ENCODE measurements at regions not wholly inside any gene's neighbourhood (a gene's known extent, or its start where the extent isn't known, plus 50 kb on each side); places are given as distances from the start of the nearest gene placed in this dataset.

DNA sequence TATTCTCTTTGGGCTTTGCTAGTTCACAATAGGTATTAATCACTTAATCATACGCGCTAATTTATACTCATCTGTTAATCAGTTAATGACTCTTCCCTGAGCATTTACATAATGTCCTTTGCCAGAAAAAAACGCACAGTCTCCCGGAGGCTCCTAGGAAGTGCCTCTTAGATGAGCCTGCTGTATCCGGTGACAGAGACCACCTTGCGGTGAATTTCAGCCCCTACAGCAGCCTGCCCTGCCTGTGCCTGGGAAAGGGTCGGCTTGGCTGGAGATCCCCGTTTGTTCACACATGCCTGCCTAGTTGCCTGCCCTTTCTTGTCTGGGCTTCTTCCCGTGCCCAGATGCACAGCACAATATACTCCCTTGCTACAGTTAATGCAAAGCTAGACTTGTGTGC, 152.9 kb downstream of the ZBTB18 start:
- peaks cover 0 to 3% (median 0%) of the 10 kb centered on the region in 7 donors for H3K9me3 Mint-ChIP-seq
- peaks cover 0 to 3% (median 0%) of the 10 kb centered on the region in 3 donors for H3K27me3 Mint-ChIP-seq (ENCODE audit: low read depth in 3 of 3)
- no peak overlapping the region for H3K27ac ChIP-seq (ENCODE audit: low read depth in 1 of 2, low read length in 2 of 2)
- no peak overlapping the region for H3K4me2 ChIP-seq (replicated peaks; ENCODE audit: extremely low read depth, low read length, poor library complexity, severe bottlenecking)
- 90% methylated on average over 8 of the region's 9 CpGs for WGBS (ENCODE audit: insufficient coverage)
- H4K20me1 ChIP-seq (ENCODE audit: insufficient read depth, low read length): no peaks in the 10 kb centered on the region
- no peaks in the 10 kb centered on the region for H3K36me3 ChIP-seq (replicated peaks in 1 of 2; ENCODE audit: control insufficient read depth in 1 of 2, insufficient read depth in 2 of 2, low read length in 2 of 2)
- intact Hi-C loops (cut with micrococcal nuclease): no loop called here
- no peak overlapping the region for H3K4me3 Mint-ChIP-seq
- no peak overlapping the region for H3K9ac ChIP-seq (ENCODE audit: insufficient read depth, low read length, poor library complexity, severe bottlenecking)
- no peaks in the 10 kb centered on the region for H3K4me1 Mint-ChIP-seq
- TF ChIP-seq, protein P1, sequence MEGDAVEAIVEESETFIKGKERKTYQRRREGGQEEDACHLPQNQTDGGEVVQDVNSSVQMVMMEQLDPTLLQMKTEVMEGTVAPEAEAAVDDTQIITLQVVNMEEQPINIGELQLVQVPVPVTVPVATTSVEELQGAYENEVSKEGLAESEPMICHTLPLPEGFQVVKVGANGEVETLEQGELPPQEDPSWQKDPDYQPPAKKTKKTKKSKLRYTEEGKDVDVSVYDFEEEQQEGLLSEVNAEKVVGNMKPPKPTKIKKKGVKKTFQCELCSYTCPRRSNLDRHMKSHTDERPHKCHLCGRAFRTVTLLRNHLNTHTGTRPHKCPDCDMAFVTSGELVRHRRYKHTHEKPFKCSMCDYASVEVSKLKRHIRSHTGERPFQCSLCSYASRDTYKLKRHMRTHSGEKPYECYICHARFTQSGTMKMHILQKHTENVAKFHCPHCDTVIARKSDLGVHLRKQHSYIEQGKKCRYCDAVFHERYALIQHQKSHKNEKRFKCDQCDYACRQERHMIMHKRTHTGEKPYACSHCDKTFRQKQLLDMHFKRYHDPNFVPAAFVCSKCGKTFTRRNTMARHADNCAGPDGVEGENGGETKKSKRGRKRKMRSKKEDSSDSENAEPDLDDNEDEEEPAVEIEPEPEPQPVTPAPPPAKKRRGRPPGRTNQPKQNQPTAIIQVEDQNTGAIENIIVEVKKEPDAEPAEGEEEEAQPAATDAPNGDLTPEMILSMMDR (IDR thresholded peaks at IDR 0.05): no peak
- no peaks in the 10 kb centered on the region for H3K27me3 ChIP-seq (ENCODE audit: control insufficient read depth in 2 of 2, insufficient read depth in 2 of 2, low read length in 2 of 2)
- no peaks in the 10 kb centered on the region for H3K4me1 ChIP-seq (ENCODE audit: control insufficient read depth in 1 of 2, insufficient read depth in 2 of 2, low read length in 2 of 2)
- no peaks in the 10 kb centered on the region for H3K36me3 Mint-ChIP-seq
- H3K79me2 ChIP-seq (ENCODE audit: insufficient read depth, low read length): no peaks in the 10 kb centered on the region
- no peak overlapping the region for H3K4me3 ChIP-seq (replicated peaks in 1 of 3; ENCODE audit: low read depth in 2 of 3, low read length in 3 of 3)
- H3K9me3 ChIP-seq (replicated peaks in 1 of 2; ENCODE audit: control insufficient read depth in 1 of 2, insufficient read depth in 1 of 2, low read length in 2 of 2): no peaks in the 10 kb centered on the region
- peak overlapping the region in 1 of 7 donors; percentile 55 for H3K27ac Mint-ChIP-seq
- DNase-seq: no peak
- H2AFZ ChIP-seq (ENCODE audit: insufficient read depth, low read depth, low read length, poor library complexity, severe bottlenecking): no peak overlapping the region

DNA sequence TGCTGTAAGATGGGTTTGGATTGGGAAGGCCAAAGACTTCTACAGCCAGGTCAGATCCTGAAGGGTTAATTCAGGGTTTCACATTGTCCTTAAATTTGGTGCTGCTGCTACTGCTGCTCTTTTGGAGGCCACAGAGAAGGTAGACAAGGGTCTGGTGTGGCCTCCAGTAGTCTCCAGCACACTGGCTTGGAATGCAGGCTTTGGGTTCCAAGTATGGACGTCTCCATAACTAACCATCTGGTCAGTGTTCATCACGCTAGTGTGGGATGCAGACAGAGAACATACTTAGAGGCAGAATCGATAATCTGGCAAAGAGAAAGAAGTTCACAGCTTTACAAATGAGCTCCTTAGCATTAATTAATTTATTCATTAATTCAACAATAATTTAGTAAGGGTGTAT, 154.1 kb downstream of the ZBTB18 start:
- peaks cover 0 to 6% (median 0%) of the 10 kb centered on the region in 3 donors for H3K27me3 Mint-ChIP-seq (ENCODE audit: low read depth in 3 of 3)
- H3K27ac Mint-ChIP-seq: no peak overlapping the region
- DNase-seq: no peak
- H3K4me3 Mint-ChIP-seq: no peak overlapping the region
- peaks cover 7% of the 10 kb centered on the region for H3K4me1 Mint-ChIP-seq
- Histone ChIP-seq H3K9ac (ENCODE audit: insufficient read depth, low read length, poor library complexity, severe bottlenecking) (no peak overlapping the region), H3K27me3 (ENCODE audit: control insufficient read depth in 2 of 2, insufficient read depth in 2 of 2, low read length in 2 of 2) (no peaks in the 10 kb centered on the region), H3K36me3 (replicated peaks in 1 of 2; ENCODE audit: control insufficient read depth in 1 of 2, insufficient read depth in 2 of 2, low read length in 2 of 2) (no peaks in the 10 kb centered on the region), H2AFZ (ENCODE audit: insufficient read depth, low read depth, low read length, poor library complexity, severe bottlenecking) (no peak overlapping the region), H3K4me1 (ENCODE audit: control insufficient read depth in 1 of 2, insufficient read depth in 2 of 2, low read length in 2 of 2) (peaks cover 9% of the 10 kb centered on the region in 2 donors), H3K79me2 (ENCODE audit: insufficient read depth, low read length) (no peaks in the 10 kb centered on the region), H3K4me2 (replicated peaks; ENCODE audit: extremely low read depth, low read length, poor library complexity, severe bottlenecking) (no peak overlapping the region), H4K20me1 (ENCODE audit: insufficient read depth, low read length) (no peaks in the 10 kb centered on the region), H3K9me3 (replicated peaks in 1 of 2; ENCODE audit: control insufficient read depth in 1 of 2, insufficient read depth in 1 of 2, low read length in 2 of 2) (no peaks in the 10 kb centered on the region), H3K27ac (ENCODE audit: low read depth in 1 of 2, low read length in 2 of 2) (no peak overlapping the region), H3K4me3 (replicated peaks in 1 of 3; ENCODE audit: low read depth in 2 of 3, low read length in 3 of 3) (no peak overlapping the region)
- TF ChIP-seq, protein P1 (IDR thresholded peaks at IDR 0.05): no peak
- no peaks in the 10 kb centered on the region for H3K36me3 Mint-ChIP-seq
- peaks cover 0 to 3% (median 0%) of the 10 kb centered on the region in 7 donors for H3K9me3 Mint-ChIP-seq
- 100% methylated on average over 1 of the region's 3 CpGs for WGBS (ENCODE audit: insufficient coverage)
- intact Hi-C loops (cut with micrococcal nuclease): no loop called here

Measured in CD14-positive monocyte (primary cell).